SH-SY5Y (cell line): ENCODE measurements at regions not wholly inside any gene's neighbourhood (a gene's known extent, or its start where the extent isn't known, plus 50 kb on each side); places are given as distances from the start of the nearest gene placed in this dataset.

ENCODE experiments used
- GATA2 ChIP-seq: IDR thresholded peaks from 2 replicates; pipeline ENCODE4 v1.6.1; 2011; ENCODE audit warnings: mild to moderate bottlenecking, low read depth, low read length
- GATA3 ChIP-seq: IDR thresholded peaks from 2 replicates; pipeline ENCODE4 v1.6.1; 2011; ENCODE audit warnings: low read depth, mild to moderate bottlenecking, low read length, moderate library complexity

GRCh38 chr11:112847568-112847967 lies 113.7 kb upstream of the NCAM1 start:
- no peak for TF ChIP-seq GATA3
- TF ChIP-seq GATA2, result no peak

DNA sequence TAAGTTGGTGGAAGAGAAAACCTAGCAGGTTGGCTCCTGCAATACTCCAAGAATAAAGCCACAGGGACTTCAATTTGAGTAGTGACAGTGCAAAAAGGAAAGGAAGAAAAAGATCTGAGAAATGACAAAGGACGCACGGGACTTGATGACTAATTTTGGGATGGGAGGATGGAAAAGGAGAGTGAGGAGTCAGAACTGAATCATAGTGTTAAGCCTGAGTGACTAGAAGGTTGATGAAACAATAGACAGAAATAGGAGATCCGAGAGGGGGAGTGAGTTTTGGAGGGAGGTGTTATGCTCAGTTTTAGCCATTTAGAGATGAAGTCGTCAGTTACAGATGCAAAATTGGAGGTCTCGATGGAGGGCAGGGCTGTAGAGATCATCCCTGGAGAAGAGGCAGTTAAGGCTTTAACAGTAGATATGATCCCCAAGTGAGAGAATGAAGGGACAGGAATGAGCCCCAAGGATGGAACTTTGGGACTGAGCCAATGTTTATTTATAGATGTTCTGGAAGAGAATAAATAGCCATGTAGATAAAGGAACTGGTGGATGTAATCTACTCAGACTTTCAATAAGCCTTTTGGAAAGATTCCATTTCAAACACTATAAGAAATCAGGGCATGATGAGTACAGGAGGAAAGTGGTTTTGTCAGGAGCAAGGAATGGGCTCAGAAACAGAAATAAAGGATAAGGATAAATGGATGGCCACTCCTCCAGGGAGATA lies 108.9 kb upstream of the NCAM1 start:
- no peak for TF ChIP-seq GATA2

DNA sequence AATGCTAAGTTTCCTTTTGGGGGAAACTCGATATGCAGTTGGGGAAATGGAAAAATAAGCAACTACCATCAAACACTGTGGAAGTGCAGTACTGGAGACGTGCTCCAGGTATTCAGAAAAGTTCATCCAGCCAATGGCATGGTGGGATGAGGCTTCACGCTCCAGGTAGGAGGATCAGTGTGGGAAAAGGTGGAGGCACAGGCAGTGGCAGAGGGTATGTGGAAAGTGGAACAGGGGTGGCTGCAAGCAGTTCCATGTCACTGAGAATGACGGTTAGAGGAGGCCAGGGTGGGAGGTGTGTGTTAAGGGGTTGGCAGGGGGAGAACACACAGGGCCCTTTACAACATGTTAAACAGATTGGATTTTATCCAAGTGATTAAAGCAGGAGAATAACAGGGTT lies 105.1 kb upstream of the NCAM1 start:
- TF ChIP-seq GATA3, result no peak
- TF ChIP-seq GATA2, result no peak

- TF ChIP-seq GATA3 (no peak), GATA2 (no peak)
These were observed 104.6 kb upstream of the NCAM1 start for GRCh38 chr11:112856591-112856990.

DNA sequence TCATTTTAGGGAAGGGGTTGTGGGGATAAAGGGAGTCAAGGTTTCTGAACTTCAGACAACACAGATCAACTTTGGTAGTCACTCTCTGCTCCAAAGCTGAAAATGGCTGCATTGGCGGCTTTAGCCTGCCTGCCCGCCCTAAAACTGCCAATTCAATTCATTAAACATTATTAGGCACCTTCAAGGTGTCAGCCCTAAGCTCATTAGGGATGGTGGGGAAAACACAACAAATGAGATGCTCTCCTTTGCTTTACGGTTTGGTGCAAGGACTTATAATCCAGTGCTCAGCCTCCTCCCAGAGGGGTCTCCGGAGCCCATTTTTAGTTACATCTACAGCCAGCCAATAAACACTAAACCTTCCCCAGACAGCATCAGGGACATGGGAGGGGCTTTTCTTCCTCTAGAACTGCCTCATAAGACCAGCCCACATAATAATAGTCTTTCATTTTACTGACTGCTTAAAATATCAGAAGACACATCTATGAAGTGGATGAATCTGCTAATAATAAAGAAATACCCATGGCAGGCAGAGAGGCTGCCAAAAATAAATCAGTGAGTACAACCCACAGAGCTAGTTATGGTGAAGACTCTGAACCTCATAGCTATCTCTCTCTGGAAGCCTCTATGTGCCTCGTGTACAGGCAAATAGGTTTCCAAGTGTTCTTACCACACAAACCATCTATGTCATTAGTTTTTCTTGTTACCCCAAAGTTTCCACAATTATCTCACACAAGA lies 102.8 kb upstream of the NCAM1 start:
- no peak for TF ChIP-seq GATA3
- TF ChIP-seq GATA2, result no peak

DNA sequence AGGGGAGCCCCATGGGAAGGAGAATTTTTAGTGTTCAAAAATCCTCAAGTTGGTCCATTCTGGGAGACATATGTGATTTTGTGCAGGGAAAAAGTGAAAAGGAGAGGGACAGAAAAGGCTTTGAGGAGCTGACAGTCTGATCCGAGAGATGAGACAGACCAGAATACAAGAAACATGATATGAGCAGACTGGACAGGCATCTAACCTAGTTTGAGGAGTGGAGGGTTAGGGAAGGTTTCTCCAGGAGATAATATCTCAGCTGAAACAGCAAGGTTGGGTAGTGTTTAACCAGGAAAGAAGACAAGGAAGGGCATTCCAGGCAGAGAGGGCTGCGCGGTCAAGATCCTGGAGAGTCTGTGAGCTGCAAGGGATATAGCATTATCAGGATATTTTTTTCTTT lies 101.4 kb upstream of the NCAM1 start:
- no peak for TF ChIP-seq GATA3
- TF ChIP-seq GATA2, result no peak

DNA sequence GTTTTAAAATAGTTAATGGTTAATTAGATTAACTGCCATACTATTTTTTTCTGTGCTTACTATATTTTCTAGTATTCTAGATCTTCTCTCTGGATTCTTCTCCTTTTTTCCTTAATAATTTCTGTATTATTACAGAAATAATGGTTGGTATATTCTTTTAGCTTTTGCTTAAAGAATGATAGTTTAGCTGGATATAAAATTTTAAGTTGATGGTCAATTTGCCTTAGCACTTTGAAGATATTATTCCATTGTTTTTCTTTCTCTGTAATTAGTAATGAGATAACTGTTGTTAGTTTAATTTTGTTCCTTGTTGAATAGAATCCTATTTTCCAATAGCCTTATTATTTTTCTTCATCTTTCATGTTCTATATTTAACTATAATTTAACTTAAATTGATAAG lies 99.9 kb upstream of the NCAM1 start:
- TF ChIP-seq GATA3, result no peak
- TF ChIP-seq GATA2, result no peak

GRCh38 chr11:112863305-112863704 lies 97.9 kb upstream of the NCAM1 start:
- TF ChIP-seq GATA3, result no peak
- no peak for TF ChIP-seq GATA2

GRCh38 chr11:112864672-112865071 lies 96.5 kb upstream of the NCAM1 start:
- TF ChIP-seq GATA2, result no peak
- no peak for TF ChIP-seq GATA3

GRCh38 chr11:112871909-112872500 lies 89.2 kb upstream of the NCAM1 start:
- TF ChIP-seq GATA3 (no peak), GATA2 (no peak)

DNA sequence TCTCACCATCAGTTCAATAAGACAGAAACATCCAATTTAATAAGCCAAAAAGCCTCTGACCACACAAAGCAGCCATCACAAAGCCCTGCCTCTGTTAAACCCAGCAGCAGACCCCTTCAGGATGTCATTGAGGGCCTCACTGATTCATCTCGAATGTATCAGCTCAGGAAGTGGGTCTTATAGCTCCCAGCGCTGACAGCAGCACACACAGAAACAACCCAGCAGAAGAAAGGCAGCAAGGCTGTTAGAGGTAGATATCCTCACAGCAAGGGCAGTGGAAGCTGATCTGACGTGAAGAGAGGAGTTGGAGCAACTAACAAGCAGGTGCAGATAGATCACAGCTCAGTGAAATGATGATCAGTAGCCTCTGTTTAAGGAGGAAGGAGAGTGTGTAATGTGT lies 86.2 kb upstream of the NCAM1 start:
- TF ChIP-seq GATA2 (no peak), GATA3 (no peak)

GRCh38 chr11:112877581-112877980 lies 83.6 kb upstream of the NCAM1 start:
- no peak for TF ChIP-seq GATA3

GRCh38 chr11:112878033-112878601 lies 83.1 kb upstream of the NCAM1 start:
- TF ChIP-seq GATA2, result no peak
- no peak for TF ChIP-seq GATA3

GRCh38 chr11:112880495-112880894 lies 80.7 kb upstream of the NCAM1 start:
- no peak for TF ChIP-seq GATA2
- no peak for TF ChIP-seq GATA3

- TF ChIP-seq GATA3, result no peak
- TF ChIP-seq GATA2, result no peak
These were observed 79.8 kb upstream of the NCAM1 start for GRCh38 chr11:112881461-112881860.
